H9 (cell line): ENCODE measurements at regions not wholly inside any gene's neighbourhood (a gene's known extent, or its start where the extent isn't known, plus 50 kb on each side); places are given as distances from the start of the nearest gene placed in this dataset.

Experiments used
- DNase-seq: peaks from one replicate; pipeline ENCODE4 v3.0.0-alpha.2; 2017
- H2AFZ ChIP-seq: one replicate; pipeline ENCODE4 v1.6.1; 2013; ENCODE audit warnings: mild to moderate bottlenecking, low read length, control low read depth, moderate library complexity
- H2AK5ac ChIP-seq: 2 replicates; pipeline ENCODE4 v1.6.1; 2013; ENCODE audit warnings: low read length, control low read depth, mixed read lengths; ENCODE audit not compliant: insufficient read length
- H2BK120ac ChIP-seq: one replicate; pipeline ENCODE4 v1.6.1; 2013; ENCODE audit warnings: low read depth, mild to moderate bottlenecking, low read length, control low read depth, inconsistent platforms; ENCODE audit not compliant: poor library complexity, severe bottlenecking
- H2BK12ac ChIP-seq: 2 replicates; pipeline ENCODE4 v1.6.1; 2013; ENCODE audit warnings: low read length, control low read depth, mixed read lengths, low read depth; ENCODE audit not compliant: insufficient read length
- H2BK15ac ChIP-seq: 2 replicates; pipeline ENCODE4 v1.6.1; 2013; ENCODE audit warnings: low read depth, low read length, control low read depth
- H2BK20ac ChIP-seq: one replicate; pipeline ENCODE4 v1.6.1; 2013; ENCODE audit warnings: low read depth, mild to moderate bottlenecking, low read length, control low read depth, inconsistent platforms; ENCODE audit not compliant: poor library complexity, severe bottlenecking
- H2BK5ac ChIP-seq: 2 replicates; pipeline ENCODE4 v1.6.1; 2013; ENCODE audit warnings: low read length, control low read depth, mixed read lengths; ENCODE audit not compliant: insufficient read length
- H3K14ac ChIP-seq: 2 replicates; pipeline ENCODE4 v1.6.1; 2013; ENCODE audit warnings: low read length, control low read depth; ENCODE audit not compliant: insufficient read depth
- H3K18ac ChIP-seq: 2 replicates; pipeline ENCODE4 v1.6.1; 2013; ENCODE audit warnings: low read depth, mild to moderate bottlenecking, mixed read lengths, low read length, control low read depth; ENCODE audit not compliant: insufficient read length
- H3K23ac ChIP-seq: 2 replicates; pipeline ENCODE4 v1.6.1; 2013; ENCODE audit warnings: low read length, control low read depth, mixed read lengths, low read depth; ENCODE audit not compliant: insufficient read length
- H3K23me2 ChIP-seq: 2 replicates; pipeline ENCODE4 v1.6.1; 2013; ENCODE audit warnings: low read depth, mild to moderate bottlenecking, mixed read lengths, low read length, control low read depth; ENCODE audit not compliant: insufficient read length, poor library complexity, severe bottlenecking
- H3K27ac ChIP-seq: 2 replicates; pipeline ENCODE4 v1.5.1; 2013; ENCODE audit warnings: low read length, control low read depth, mixed read lengths, low read depth; ENCODE audit not compliant: insufficient read length
- H3K27me3 ChIP-seq: 2 replicates; pipeline ENCODE4 v1.6.1; 2013; ENCODE audit warnings: low read length, control low read depth, inconsistent platforms; ENCODE audit not compliant: insufficient read depth
- H3K4ac ChIP-seq: 2 replicates; pipeline ENCODE4 v1.6.1; 2013; ENCODE audit warnings: low read depth, mild to moderate bottlenecking, control low read depth, inconsistent platforms, low read length, moderate library complexity
- H3K4me1 ChIP-seq: 2 replicates; pipeline ENCODE4 v1.6.1; 2013; ENCODE audit warnings: low read length, control low read depth, inconsistent platforms; ENCODE audit not compliant: insufficient read depth
- H3K4me2 ChIP-seq: 2 replicates; pipeline ENCODE4 v1.6.1; 2013; ENCODE audit warnings: low read length, control low read depth, mixed read lengths; ENCODE audit not compliant: insufficient read length, insufficient read depth
- H3K56ac ChIP-seq: 2 replicates; pipeline ENCODE4 v1.6.1; 2013; ENCODE audit warnings: low read depth, mild to moderate bottlenecking, mixed read lengths, low read length, control low read depth; ENCODE audit not compliant: insufficient read length
- H3K79me1 ChIP-seq: 2 replicates; pipeline ENCODE4 v1.6.1; 2013; ENCODE audit warnings: low read depth, mild to moderate bottlenecking, moderate library complexity, low read length, control low read depth, inconsistent platforms; ENCODE audit not compliant: insufficient read depth, poor library complexity, severe bottlenecking
- H3K79me2 ChIP-seq: 2 replicates; pipeline ENCODE4 v1.6.1; 2013; ENCODE audit warnings: low read length, control low read depth, inconsistent platforms; ENCODE audit not compliant: insufficient read depth
- H3K9ac ChIP-seq: 2 replicates; pipeline ENCODE4 v1.6.1; 2013; ENCODE audit warnings: low read length, control low read depth, mixed read lengths; ENCODE audit not compliant: insufficient read length; ENCODE audit errors: extremely low read depth
- H3K9me3 ChIP-seq: one replicate; pipeline ENCODE4 v1.6.1; 2013; ENCODE audit warnings: low read depth, low read length, inconsistent platforms; ENCODE audit not compliant: control insufficient read depth
- H3T11ph ChIP-seq: one replicate; pipeline ENCODE4 v1.6.1; 2013; ENCODE audit warnings: mild to moderate bottlenecking, low read length, control low read depth, inconsistent platforms
- H4K20me1 ChIP-seq: one replicate; pipeline ENCODE4 v1.6.1; 2013; ENCODE audit not compliant: control insufficient read depth, insufficient read length, insufficient read depth
- H4K5ac ChIP-seq: 2 replicates; pipeline ENCODE4 v1.6.1; 2013; ENCODE audit warnings: low read depth, mild to moderate bottlenecking, mixed read lengths, low read length, control low read depth; ENCODE audit not compliant: insufficient read length
- H4K8ac ChIP-seq: replicated peaks from 2 replicates; pipeline ENCODE4 v1.6.1; 2013; ENCODE audit warnings: low read length, control low read depth, mixed read lengths, low read depth; ENCODE audit not compliant: insufficient read length
- H4K91ac ChIP-seq: 2 replicates; pipeline ENCODE4 v1.6.1; 2013; ENCODE audit warnings: low read depth, mild to moderate bottlenecking, moderate library complexity, mixed read lengths, low read length, control low read depth; ENCODE audit not compliant: insufficient read length
- H3K27ac Mint-ChIP-seq, 3 experiments: 2 replicates in 2 of 3; 3 replicates in 1 of 3; pipeline ENCODE4 v1.8.0; 2020 to 2021; ENCODE audit warnings: mixed read lengths in 3 of 3, mild to moderate bottlenecking in 1 of 3, moderate library complexity in 1 of 3
- H3K27me3 Mint-ChIP-seq: 2 replicates; pipeline ENCODE4 v1.8.0; 2021; ENCODE audit warnings: low read depth, mild to moderate bottlenecking, moderate library complexity, mixed read lengths
- H3K36me3 Mint-ChIP-seq, 3 experiments: 2 replicates in 2 of 3; 3 replicates in 1 of 3; pipeline ENCODE4 v1.8.0; 2020 to 2021; ENCODE audit warnings: low read depth in 3 of 3, mixed read lengths in 3 of 3; ENCODE audit not compliant: insufficient read depth in 1 of 3
- H3K4me1 Mint-ChIP-seq, 2 experiments: 2 replicates each; pipeline ENCODE4 v1.8.0; 2020; ENCODE audit warnings: mixed read lengths in 2 of 2
- H3K4me3 Mint-ChIP-seq, 2 experiments: 2 replicates in 1 of 2; 3 replicates in 1 of 2; pipeline ENCODE4 v1.8.0; 2020 to 2021; ENCODE audit warnings: mild to moderate bottlenecking in 2 of 2, mixed read lengths in 2 of 2, moderate library complexity in 1 of 2
- H3K9me3 Mint-ChIP-seq, 2 experiments: 2 replicates in 1 of 2; 3 replicates in 1 of 2; pipeline ENCODE4 v1.8.0; 2020; ENCODE audit warnings: mild to moderate bottlenecking in 2 of 2, mixed read lengths in 2 of 2, moderate library complexity in 1 of 2
- WGBS: extraction: QIAGEN DNeasy Blood & Tissue Kit; methylation state at CpG from one replicate; pipeline ENCODE4 v1.1.7; 2013; ENCODE audit warnings: missing lambda C conversion rate, low lambda C conversion rate, mixed read lengths; ENCODE audit not compliant: insufficient read length; ENCODE audit errors: extremely low coverage; 5-methylcytosine and 5-hydroxymethylcytosine counted together
- TF ChIP-seq, protein P1 (sequence below): fragments of 200-600 bp; sonication (generic); conservative IDR thresholded peaks from 3 replicates; pipeline ENCODE4 v1.8.0; 2021; ENCODE audit warnings: antibody characterized with exemption, mild to moderate bottlenecking

GRCh38 chr11:104526006-104526405, 362.1 kb upstream of the PDGFD start:
- H4K8ac ChIP-seq, result no peak overlapping the region
- H3K27ac ChIP-seq, result no peak overlapping the region
- no peaks in the 10 kb centered on the region for H3K4me1 ChIP-seq
- no peak for DNase-seq
- no peak overlapping the region for H3K56ac ChIP-seq
- no peaks in the 10 kb centered on the region for H3K27me3 ChIP-seq
- Mint-ChIP-seq H3K4me1 (no peaks in the 10 kb centered on the region), H3K27me3 (no peaks in the 10 kb centered on the region), H3K4me3 (no peak overlapping the region), H3K9me3 (no peaks in the 10 kb centered on the region), H3K27ac (no peak overlapping the region), H3K36me3 (no peaks in the 10 kb centered on the region)
- H3K79me2 ChIP-seq, result no peaks in the 10 kb centered on the region
- no peak overlapping the region for H2AK5ac ChIP-seq
- H2BK12ac ChIP-seq, result no peak overlapping the region
- H3K14ac ChIP-seq, result no peak overlapping the region
- no peak overlapping the region for H4K91ac ChIP-seq
- no peak overlapping the region for H2BK5ac ChIP-seq
- no peak overlapping the region for H4K5ac ChIP-seq
- no peak overlapping the region for H2BK120ac ChIP-seq
- H3K9me3 ChIP-seq, result no peaks in the 10 kb centered on the region
- H3T11ph ChIP-seq, result no peak overlapping the region
- TF ChIP-seq, protein P1, sequence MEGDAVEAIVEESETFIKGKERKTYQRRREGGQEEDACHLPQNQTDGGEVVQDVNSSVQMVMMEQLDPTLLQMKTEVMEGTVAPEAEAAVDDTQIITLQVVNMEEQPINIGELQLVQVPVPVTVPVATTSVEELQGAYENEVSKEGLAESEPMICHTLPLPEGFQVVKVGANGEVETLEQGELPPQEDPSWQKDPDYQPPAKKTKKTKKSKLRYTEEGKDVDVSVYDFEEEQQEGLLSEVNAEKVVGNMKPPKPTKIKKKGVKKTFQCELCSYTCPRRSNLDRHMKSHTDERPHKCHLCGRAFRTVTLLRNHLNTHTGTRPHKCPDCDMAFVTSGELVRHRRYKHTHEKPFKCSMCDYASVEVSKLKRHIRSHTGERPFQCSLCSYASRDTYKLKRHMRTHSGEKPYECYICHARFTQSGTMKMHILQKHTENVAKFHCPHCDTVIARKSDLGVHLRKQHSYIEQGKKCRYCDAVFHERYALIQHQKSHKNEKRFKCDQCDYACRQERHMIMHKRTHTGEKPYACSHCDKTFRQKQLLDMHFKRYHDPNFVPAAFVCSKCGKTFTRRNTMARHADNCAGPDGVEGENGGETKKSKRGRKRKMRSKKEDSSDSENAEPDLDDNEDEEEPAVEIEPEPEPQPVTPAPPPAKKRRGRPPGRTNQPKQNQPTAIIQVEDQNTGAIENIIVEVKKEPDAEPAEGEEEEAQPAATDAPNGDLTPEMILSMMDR, result no peak
- H3K23ac ChIP-seq, result no peak overlapping the region
- H2AFZ ChIP-seq, result no peak overlapping the region
- no CpG with 5 or more reads among the region's 2 CpGs for WGBS
- no peaks in the 10 kb centered on the region for H3K79me1 ChIP-seq
- no peak overlapping the region for H2BK15ac ChIP-seq
- no peak overlapping the region for H3K4me2 ChIP-seq
- H3K4ac ChIP-seq, result no peak overlapping the region
- no peak overlapping the region for H3K9ac ChIP-seq
- H2BK20ac ChIP-seq, result no peak overlapping the region
- H3K23me2 ChIP-seq, result no peaks in the 10 kb centered on the region
- no peak overlapping the region for H3K18ac ChIP-seq
- H4K20me1 ChIP-seq, result no peaks in the 10 kb centered on the region
